HEK293 (cell line): ENCODE measurements at regions not wholly inside any gene's neighbourhood (a gene's known extent, or its start where the extent isn't known, plus 50 kb on each side); places are given as distances from the start of the nearest gene placed in this dataset.

Experiments used
- CTCF ChIA-PET: fragments of 350-600 bp; formaldehyde crosslinking; extraction: SDS; loops from one replicate; lab custom pipeline; 2021; ENCODE audit warnings: antibody characterized with exemption; lab: Yijun Ruan, JAX
- POLR2A ChIA-PET: fragments of 300-600 bp; formaldehyde crosslinking; extraction: SDS; loops from one replicate; lab custom pipeline; 2020; ENCODE audit warnings: antibody characterized with exemption, inconsistent platforms; lab: Yijun Ruan, JAX
- H3K27ac ChIP-seq: fragments of 200-500 bp; sonication (Bioruptor generic); 2 replicates; pipeline ENCODE4 v1.5.1; 2014; ENCODE audit warnings: low read depth, low read length, control low read depth, inconsistent platforms; ENCODE audit errors: extremely low read depth
- H3K36me3 ChIP-seq, 2 experiments: fragments of 200-500 bp in 1 of 2; sonication (Bioruptor generic) in 1 of 2; 1 replicate in 1 of 2; 2 replicates in 1 of 2; pipeline ENCODE4 v1.5.1; 2014 to 2017; ENCODE audit warnings: inconsistent platforms in 2 of 2, low read length in 2 of 2; ENCODE audit not compliant: control insufficient read depth in 2 of 2, insufficient read depth in 1 of 2
- H3K4me1 ChIP-seq: fragments of 200-500 bp; sonication (Bioruptor generic); 2 replicates; pipeline ENCODE4 v1.5.1; 2014; ENCODE audit warnings: mild to moderate bottlenecking, low read length, inconsistent platforms; ENCODE audit not compliant: control insufficient read depth, insufficient read depth
- H3K4me3 ChIP-seq: 2 replicates; pipeline ENCODE4 v1.5.1; 2011; ENCODE audit warnings: low read depth, mild to moderate bottlenecking, control low read depth, low read length, moderate library complexity
- H3K9me3 ChIP-seq: fragments of 200-500 bp; sonication (Bioruptor generic); 2 replicates; pipeline ENCODE4 v1.5.1; 2014; ENCODE audit warnings: low read depth, low read length, inconsistent platforms; ENCODE audit not compliant: control insufficient read depth, insufficient read depth
- BCL6B ChIP-seq: fragments of 450-650 bp; formaldehyde crosslinking; IDR thresholded peaks from 2 replicates; pipeline ENCODE4 v1.5.1; 2017; ENCODE audit warnings: missing biosample characterization, missing genetic modification characterization
- KLF7 ChIP-seq: fragments of 450-650 bp; formaldehyde crosslinking; IDR thresholded peaks from 2 replicates; pipeline ENCODE4 v1.5.1; 2016; ENCODE audit warnings: missing biosample characterization, missing genetic modification characterization, borderline replicate concordance
- SP2 ChIP-seq: fragments of 450-650 bp; formaldehyde crosslinking; IDR thresholded peaks from 2 replicates; pipeline ENCODE4 v1.5.1; 2016; ENCODE audit warnings: missing biosample characterization, missing genetic modification characterization
- WT1 ChIP-seq: fragments of 450-650 bp; formaldehyde crosslinking; IDR thresholded peaks from 2 replicates; pipeline ENCODE4 v1.5.1; 2016; ENCODE audit warnings: missing biosample characterization, missing genetic modification characterization
- YY2 ChIP-seq: fragments of 450-650 bp; formaldehyde crosslinking; IDR thresholded peaks from 2 replicates; pipeline ENCODE4 v1.5.1; 2016; ENCODE audit warnings: missing biosample characterization, missing genetic modification characterization
- ZNF132 ChIP-seq: fragments of 450-650 bp; formaldehyde crosslinking; IDR thresholded peaks from 2 replicates; pipeline ENCODE4 v1.5.1; 2017; ENCODE audit warnings: missing biosample characterization, missing genetic modification characterization, borderline replicate concordance
- ZNF133 ChIP-seq: fragments of 450-650 bp; formaldehyde crosslinking; IDR thresholded peaks from 2 replicates; pipeline ENCODE4 v1.5.1; 2016; ENCODE audit warnings: missing biosample characterization, missing genetic modification characterization
- ZNF146 ChIP-seq: fragments of 450-650 bp; formaldehyde crosslinking; IDR thresholded peaks from 2 replicates; pipeline ENCODE4 v1.5.1; 2016; ENCODE audit warnings: missing biosample characterization, missing genetic modification characterization
- ZNF184 ChIP-seq: fragments of 450-650 bp; IDR thresholded peaks from 2 replicates; pipeline ENCODE4 v1.5.1; 2018; ENCODE audit warnings: missing biosample characterization, mild to moderate bottlenecking, missing genetic modification characterization
- ZNF211 ChIP-seq: fragments of 450-650 bp; formaldehyde crosslinking; IDR thresholded peaks from 2 replicates; pipeline ENCODE4 v1.5.1; 2016; ENCODE audit warnings: low read depth, missing biosample characterization, missing genetic modification characterization
- ZNF221 ChIP-seq: fragments of 450-650 bp; formaldehyde crosslinking; IDR thresholded peaks from 2 replicates; pipeline ENCODE4 v1.5.1; 2017; ENCODE audit warnings: missing biosample characterization, missing genetic modification characterization, borderline replicate concordance
- ZNF223 ChIP-seq: fragments of 450-650 bp; formaldehyde crosslinking; IDR thresholded peaks from 2 replicates; pipeline ENCODE4 v1.5.1; 2016; ENCODE audit warnings: missing biosample characterization, missing genetic modification characterization
- ZNF335 ChIP-seq: fragments of 450-650 bp; formaldehyde crosslinking; conservative IDR thresholded peaks from 2 replicates; pipeline ENCODE4 v1.5.1; 2016; ENCODE audit warnings: missing biosample characterization, missing genetic modification characterization
- ZNF341 ChIP-seq: fragments of 450-650 bp; formaldehyde crosslinking; IDR thresholded peaks from 2 replicates; pipeline ENCODE4; 2016; ENCODE audit warnings: low read depth, missing biosample characterization, missing genetic modification characterization
- ZNF48 ChIP-seq: fragments of 450-650 bp; formaldehyde crosslinking; IDR thresholded peaks from 2 replicates; pipeline ENCODE4 v1.5.1; 2016; ENCODE audit warnings: missing biosample characterization, missing genetic modification characterization
- ZNF501 ChIP-seq: fragments of 450-650 bp; formaldehyde crosslinking; IDR thresholded peaks from 2 replicates; pipeline ENCODE4 v1.5.1; 2016; ENCODE audit warnings: missing biosample characterization, missing genetic modification characterization
- ZNF549 ChIP-seq: fragments of 450-650 bp; IDR thresholded peaks from 2 replicates; pipeline ENCODE4 v1.5.1; 2018; ENCODE audit warnings: missing biosample characterization, missing genetic modification characterization, mild to moderate bottlenecking, inconsistent platforms, moderate library complexity
- ZNF555 ChIP-seq: fragments of 450-650 bp; formaldehyde crosslinking; conservative IDR thresholded peaks from 2 replicates; pipeline ENCODE4 v1.5.1; 2017; ENCODE audit warnings: missing biosample characterization, mild to moderate bottlenecking, missing genetic modification characterization, inconsistent platforms
- ZNF610 ChIP-seq: fragments of 450-650 bp; formaldehyde crosslinking; IDR thresholded peaks from 2 replicates; pipeline ENCODE4 v1.5.1; 2016; ENCODE audit warnings: missing biosample characterization, missing genetic modification characterization, borderline replicate concordance
- ZNF621 ChIP-seq: fragments of 450-650 bp; formaldehyde crosslinking; IDR thresholded peaks from 2 replicates; pipeline ENCODE4 v1.5.1; 2017; ENCODE audit warnings: missing biosample characterization, missing genetic modification characterization
- ZNF654 ChIP-seq: fragments of 450-650 bp; formaldehyde crosslinking; IDR thresholded peaks from 2 replicates; pipeline ENCODE4 v1.5.1; 2016; ENCODE audit warnings: low read depth, missing biosample characterization, missing genetic modification characterization
- ZNF701 ChIP-seq: fragments of 450-650 bp; formaldehyde crosslinking; IDR thresholded peaks from 2 replicates; pipeline ENCODE4 v1.5.1; 2016; ENCODE audit warnings: missing biosample characterization, missing genetic modification characterization
- ZNF791 ChIP-seq: fragments of 450-650 bp; formaldehyde crosslinking; IDR thresholded peaks from 2 replicates; pipeline ENCODE4 v1.5.1; 2016; ENCODE audit warnings: missing biosample characterization, missing genetic modification characterization
- TF ChIP-seq, protein P1 (sequence below): fragments of 450-650 bp; IDR thresholded peaks from 2 replicates; pipeline ENCODE4 v1.5.1; 2018; ENCODE audit warnings: missing biosample characterization, mild to moderate bottlenecking, missing genetic modification characterization
- TF ChIP-seq, protein P2 (sequence below): fragments of 450-650 bp; formaldehyde crosslinking; IDR thresholded peaks from 2 replicates; pipeline ENCODE4 v1.5.1; 2016; ENCODE audit warnings: missing biosample characterization, missing genetic modification characterization
- TF ChIP-seq, protein P3 (sequence below): fragments of 450-650 bp; formaldehyde crosslinking; IDR thresholded peaks from 2 replicates; pipeline ENCODE4 v1.5.1; 2016; ENCODE audit warnings: missing biosample characterization, missing genetic modification characterization

DNA sequence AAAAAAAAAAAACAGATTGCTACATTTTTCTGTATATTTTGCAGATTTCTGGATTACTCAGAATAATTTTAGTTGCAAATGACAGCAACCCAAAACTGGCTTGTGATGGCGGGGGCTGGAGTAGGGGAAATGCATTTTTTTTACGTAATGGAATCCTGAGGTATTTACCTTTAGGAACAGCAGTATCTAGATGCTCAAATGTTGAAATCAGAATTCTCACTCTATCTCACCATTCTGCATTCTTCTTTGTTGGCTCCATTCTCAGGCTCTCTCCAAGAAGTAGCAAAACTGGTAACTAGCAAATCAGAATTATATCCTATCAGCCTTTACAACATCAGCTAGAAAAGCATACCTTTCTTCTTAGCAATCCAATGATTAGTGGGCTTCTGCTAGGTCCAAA lies 554.3 kb downstream of the PRELID2 start (continued):
- TF ChIP-seq, protein P1, sequence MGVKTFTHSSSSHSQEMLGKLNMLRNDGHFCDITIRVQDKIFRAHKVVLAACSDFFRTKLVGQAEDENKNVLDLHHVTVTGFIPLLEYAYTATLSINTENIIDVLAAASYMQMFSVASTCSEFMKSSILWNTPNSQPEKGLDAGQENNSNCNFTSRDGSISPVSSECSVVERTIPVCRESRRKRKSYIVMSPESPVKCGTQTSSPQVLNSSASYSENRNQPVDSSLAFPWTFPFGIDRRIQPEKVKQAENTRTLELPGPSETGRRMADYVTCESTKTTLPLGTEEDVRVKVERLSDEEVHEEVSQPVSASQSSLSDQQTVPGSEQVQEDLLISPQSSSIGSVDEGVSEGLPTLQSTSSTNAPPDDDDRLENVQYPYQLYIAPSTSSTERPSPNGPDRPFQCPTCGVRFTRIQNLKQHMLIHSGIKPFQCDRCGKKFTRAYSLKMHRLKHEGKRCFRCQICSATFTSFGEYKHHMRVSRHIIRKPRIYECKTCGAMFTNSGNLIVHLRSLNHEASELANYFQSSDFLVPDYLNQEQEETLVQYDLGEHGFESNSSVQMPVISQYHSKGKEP (tag by site-specific recombination): no peak
- TF ChIP-seq, protein P2, sequence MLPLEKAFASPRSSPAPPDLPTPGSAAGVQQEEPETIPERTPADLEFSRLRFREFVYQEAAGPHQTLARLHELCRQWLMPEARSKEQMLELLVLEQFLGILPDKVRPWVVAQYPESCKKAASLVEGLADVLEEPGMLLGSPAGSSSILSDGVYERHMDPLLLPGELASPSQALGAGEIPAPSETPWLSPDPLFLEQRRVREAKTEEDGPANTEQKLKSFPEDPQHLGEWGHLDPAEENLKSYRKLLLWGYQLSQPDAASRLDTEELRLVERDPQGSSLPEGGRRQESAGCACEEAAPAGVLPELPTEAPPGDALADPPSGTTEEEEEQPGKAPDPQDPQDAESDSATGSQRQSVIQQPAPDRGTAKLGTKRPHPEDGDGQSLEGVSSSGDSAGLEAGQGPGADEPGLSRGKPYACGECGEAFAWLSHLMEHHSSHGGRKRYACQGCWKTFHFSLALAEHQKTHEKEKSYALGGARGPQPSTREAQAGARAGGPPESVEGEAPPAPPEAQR (tag by site-specific recombination): no peak
- TF ChIP-seq ZNF654 (tag by site-specific recombination): no peak
- TF ChIP-seq YY2 (tag by site-specific recombination): no peak
- TF ChIP-seq SP2: no peak
- TF ChIP-seq KLF7 (tag by site-specific recombination): no peak
- TF ChIP-seq ZNF335 (tag by site-specific recombination): no peak

GRCh38 chr5:145280214-145280613 lies 554.9 kb downstream of the PRELID2 start:
- no peaks in the 10 kb centered on the region for H3K4me1 ChIP-seq
- CTCF ChIA-PET: no interaction called here

GRCh38 chr5:145260670-145261069 lies 574.5 kb downstream of the PRELID2 start:
- H3K36me3 ChIP-seq: no peaks in the 10 kb centered on the region
- ChIA-PET CTCF (no interaction called here), POLR2A (no interaction called here)
- no peaks in the 10 kb centered on the region for H3K9me3 ChIP-seq
- H3K4me3 ChIP-seq: no peak overlapping the region
- H3K4me1 ChIP-seq: no peaks in the 10 kb centered on the region
- TF ChIP-seq ZNF133 (tag by site-specific recombination): no peak
- TF ChIP-seq ZNF621 (tag by site-specific recombination): no peak
- TF ChIP-seq ZNF223 (tag by site-specific recombination): no peak
- TF ChIP-seq BCL6B (tag by site-specific recombination): no peak
- TF ChIP-seq ZNF701 (tag by site-specific recombination): no peak
- no peak for TF ChIP-seq ZNF132 (tag by site-specific recombination)
- TF ChIP-seq ZNF501 (tag by site-specific recombination): no peak
- no peak for TF ChIP-seq WT1 (tag by site-specific recombination)
- TF ChIP-seq ZNF341 (tag by site-specific recombination): no peak
- no peak for TF ChIP-seq ZNF555 (tag by site-specific recombination)
- TF ChIP-seq ZNF146 (tag by site-specific recombination): no peak
- TF ChIP-seq ZNF221 (tag by site-specific recombination): no peak
- no peak overlapping the region for H3K27ac ChIP-seq

More at GRCh38 chr5:145280214-145280613, 554.9 kb downstream of the PRELID2 start:
- POLR2A ChIA-PET: no interaction called here
- Histone ChIP-seq H3K4me3 (no peak overlapping the region), H3K27ac (no peak overlapping the region), H3K9me3 (no peaks in the 10 kb centered on the region), H3K36me3 (no peaks in the 10 kb centered on the region)
- TF ChIP-seq ZNF48 (tag by site-specific recombination) (no peak), ZNF501 (tag by site-specific recombination) (no peak), ZNF211 (tag by site-specific recombination) (no peak), ZNF610 (tag by site-specific recombination) (no peak), ZNF549 (no peak), ZNF791 (no peak), ZNF184 (tag by site-specific recombination) (no peak)
- TF ChIP-seq, protein P3, sequence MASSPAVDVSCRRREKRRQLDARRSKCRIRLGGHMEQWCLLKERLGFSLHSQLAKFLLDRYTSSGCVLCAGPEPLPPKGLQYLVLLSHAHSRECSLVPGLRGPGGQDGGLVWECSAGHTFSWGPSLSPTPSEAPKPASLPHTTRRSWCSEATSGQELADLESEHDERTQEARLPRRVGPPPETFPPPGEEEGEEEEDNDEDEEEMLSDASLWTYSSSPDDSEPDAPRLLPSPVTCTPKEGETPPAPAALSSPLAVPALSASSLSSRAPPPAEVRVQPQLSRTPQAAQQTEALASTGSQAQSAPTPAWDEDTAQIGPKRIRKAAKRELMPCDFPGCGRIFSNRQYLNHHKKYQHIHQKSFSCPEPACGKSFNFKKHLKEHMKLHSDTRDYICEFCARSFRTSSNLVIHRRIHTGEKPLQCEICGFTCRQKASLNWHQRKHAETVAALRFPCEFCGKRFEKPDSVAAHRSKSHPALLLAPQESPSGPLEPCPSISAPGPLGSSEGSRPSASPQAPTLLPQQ: no peak
